ENCODE measurements at regions not wholly inside any gene's neighbourhood (a gene's known extent, or its start where the extent isn't known, plus 50 kb on each side); places are given as distances from the start of the nearest gene placed in this dataset.

GRCh38 chr5:3287516-3287915 lies 308.1 kb upstream of the IRX1 start:
- CTCF ChIA-PET = no interaction called here
- no peak for ATAC-seq

GRCh38 chr5:3285621-3286020 lies 310.0 kb upstream of the IRX1 start:
- Histone ChIP-seq H3K27ac (no peak overlapping the region), H3K9me3 (no peaks in the 10 kb centered on the region), H3K4me3 (no peak overlapping the region), H3K4me2 (no peak overlapping the region), H3K4me1 (no peaks in the 10 kb centered on the region)
- FAIRE-seq = no peak
- no peak for ATAC-seq
- CTCF ChIA-PET = no interaction called here
- WGBS (ENCODE audit: missing lambda C conversion rate) = 23% methylated on average over 10 of the region's 13 CpGs
- POLR2A ChIA-PET = no interaction called here
- DNase-seq (ENCODE audit: low read depth in 1 of 2, low spot score in 1 of 2) = no peak
- TF ChIP-seq EHMT2 (IDR thresholded peaks at IDR 0.05; ENCODE audit: low read depth) = no peak
- no peak for TF ChIP-seq NPAS2 (CRISPR knock-in tag; IDR thresholded peaks at IDR 0.05; ENCODE audit: borderline replicate concordance)
- no peak for TF ChIP-seq CHD4 (IDR thresholded peaks at IDR 0.05; ENCODE audit: borderline replicate concordance)
- no peak for TF ChIP-seq TP53 (CRISPR knock-in tag; IDR thresholded peaks at IDR 0.05)

More at GRCh38 chr5:3287516-3287915, 308.1 kb upstream of the IRX1 start:
- no peak for DNase-seq (ENCODE audit: low read depth in 1 of 2, low spot score in 1 of 2)
- H3K4me2 ChIP-seq = no peak overlapping the region
- no peaks in the 10 kb centered on the region for H3K9me3 ChIP-seq
- POLR2A ChIA-PET = no interaction called here
- no peaks in the 10 kb centered on the region for H3K4me1 ChIP-seq
- no peak overlapping the region for H3K4me3 ChIP-seq
- TF ChIP-seq PBX3 (IDR thresholded peaks at IDR 0.05) (no peak), HES2 (IDR thresholded peaks at IDR 0.05) (no peak), SMC3 (IDR thresholded peaks at IDR 0.05) (no peak), CTCF (IDR thresholded peaks at IDR 0.05) (no peak), ZFP36 (IDR thresholded peaks at IDR 0.05; ENCODE audit: borderline replicate concordance, partially characterized antibody) (no peak), POLR2A (IDR thresholded peaks at IDR 0.05; ENCODE audit: low read length) (no peak), TP53 (CRISPR knock-in tag; IDR thresholded peaks at IDR 0.05) (no peak), KDM1A (IDR thresholded peaks at IDR 0.05; ENCODE audit: low read depth) (no peak), RNF2 (IDR thresholded peaks at IDR 0.05; ENCODE audit: borderline replicate concordance, low read depth) (no peak), MYC (IDR thresholded peaks at IDR 0.05; ENCODE audit: borderline replicate concordance, low read length) (no peak), MAZ (IDR thresholded peaks at IDR 0.05; ENCODE audit: borderline replicate concordance, low read depth, low read length) (no peak), JUN (IDR thresholded peaks at IDR 0.05) (no peak)
- FAIRE-seq = no peak
- H3K27ac ChIP-seq = no peak overlapping the region
- 21% methylated on average over 8 of the region's 9 CpGs for WGBS (ENCODE audit: missing lambda C conversion rate)

GRCh38 chr5:3284506-3284905 lies 311.1 kb upstream of the IRX1 start:
- ATAC-seq (no peak), DNase-seq (ENCODE audit: low read depth in 1 of 2, low spot score in 1 of 2) (no peak), FAIRE-seq (no peak)
- WGBS (ENCODE audit: missing lambda C conversion rate) = 4% methylated on average over 5 of the region's 5 CpGs
- Histone ChIP-seq H3K4me2 (no peak overlapping the region), H3K4me1 (no peaks in the 10 kb centered on the region), H3K9me3 (no peaks in the 10 kb centered on the region), H3K4me3 (no peak overlapping the region), H3K27ac (no peak overlapping the region)
- TF ChIP-seq ZFP36 (IDR thresholded peaks at IDR 0.05; ENCODE audit: borderline replicate concordance, partially characterized antibody) (no peak), BCL3 (IDR thresholded peaks at IDR 0.05) (no peak), MAFK (IDR thresholded peaks at IDR 0.05; ENCODE audit: partially characterized antibody) (no peak), NPAS2 (CRISPR knock-in tag; IDR thresholded peaks at IDR 0.05; ENCODE audit: borderline replicate concordance) (no peak), HOXA7 (CRISPR knock-in tag; IDR thresholded peaks at IDR 0.05) (no peak), SMC3 (IDR thresholded peaks at IDR 0.05) (no peak), TFCP2L1 (CRISPR knock-in tag; IDR thresholded peaks at IDR 0.05) (no peak), HEYL (CRISPR knock-in tag; IDR thresholded peaks at IDR 0.05) (no peak)
- ChIA-PET CTCF (no interaction called here), POLR2A (no interaction called here)

Measured in A549 (cell line).